Stimulated activated CD4-positive, alpha-beta T cell treated with anti-CD3 and anti-CD28 coated beads, Interleukin-15, amount 100 ng/mL, for 1 hour (primary cell): ENCODE measurements at regions not wholly inside any gene's neighbourhood (a gene's known extent, or its start where the extent isn't known, plus 50 kb on each side); places are given as distances from the start of the nearest gene placed in this dataset.
"Not testable (repeated sequence)": the region's sequence is repeated elsewhere in the genome, so short reads cannot be mapped to it uniquely, and the experiment has no call there.

Experiments used
- DNase-seq, 2 donors: peaks; one replicate each; pipeline ENCODE4 v3.0.0-alpha.2; 2020; ENCODE audit warnings: low read depth in 1 of 2, low spot score in 1 of 2

DNA sequence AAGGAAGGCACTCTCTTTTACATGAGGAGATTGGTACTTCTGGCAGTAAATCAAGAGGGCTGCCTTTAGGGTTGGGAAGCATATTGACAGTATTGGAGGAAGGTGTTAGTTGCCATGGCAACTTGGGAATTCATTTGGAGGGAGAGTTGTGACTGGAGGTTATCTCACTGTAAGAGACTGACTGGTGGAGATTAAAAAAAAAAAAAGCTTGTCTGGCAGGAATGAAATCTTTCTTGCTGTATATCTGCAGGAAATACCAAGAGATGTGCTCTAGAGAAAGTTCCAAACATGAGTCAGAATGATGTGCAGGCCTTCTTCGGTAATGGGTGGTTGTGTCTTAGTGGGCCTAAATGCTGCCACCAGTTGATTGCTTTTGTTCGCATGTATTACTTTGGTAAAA is 59.8 kb upstream of the FAM72C start:
- DNase-seq, result not testable (repeated sequence)

GRCh38 chr1:144026022-144026421 is 54.2 kb upstream of the FAM72C start:
- not testable (repeated sequence) for DNase-seq

DNA sequence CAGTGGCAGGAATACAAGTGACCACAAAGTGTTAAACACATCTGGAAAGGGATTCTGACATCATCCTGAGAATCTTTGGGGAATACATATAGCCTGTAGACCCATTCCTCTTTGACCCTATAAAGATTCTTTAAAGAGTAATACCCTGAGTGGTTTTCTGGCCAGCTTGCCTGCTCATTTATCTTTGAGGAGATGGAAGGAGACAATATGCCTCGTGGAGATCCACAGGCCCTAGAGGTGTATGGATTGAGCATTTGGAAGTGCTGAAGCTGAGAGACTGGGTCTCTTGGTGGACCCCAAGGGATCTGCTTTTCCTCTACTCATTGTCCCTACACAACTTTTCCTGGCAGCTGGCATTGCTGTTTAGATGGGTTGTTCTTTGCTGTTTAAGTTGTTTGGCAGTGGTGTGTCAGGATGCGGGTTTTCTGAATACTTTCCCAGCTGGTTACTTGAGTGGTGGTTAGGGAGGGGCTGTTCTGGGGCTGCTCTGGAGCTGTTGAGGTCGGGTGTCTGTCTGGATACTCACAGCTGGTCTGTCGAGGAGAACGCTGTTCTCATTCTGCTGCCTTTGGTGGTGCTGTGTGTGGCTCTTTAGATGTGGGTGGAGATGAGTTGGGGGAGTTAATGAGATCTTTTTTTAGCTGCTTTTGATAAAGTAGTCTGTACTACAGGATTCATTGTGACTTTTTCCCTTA is 50.1 kb upstream of the FAM72C start:
- not testable (repeated sequence) for DNase-seq
